GM21786 (cell line): ENCODE measurements at regions not wholly inside any gene's neighbourhood (a gene's known extent, or its start where the extent isn't known, plus 50 kb on each side); places are given as distances from the start of the nearest gene placed in this dataset.
"Not testable (repeated sequence)": the region's sequence is repeated elsewhere in the genome, so short reads cannot be mapped to it uniquely, and the experiment has no call there.

Source experiments
- ATAC-seq: cut with Tn5 transposase; IDR thresholded peaks from one replicate; pipeline ENCODE4 v1.9.1; 2021; ENCODE audit not compliant: unreplicated experiment

DNA sequence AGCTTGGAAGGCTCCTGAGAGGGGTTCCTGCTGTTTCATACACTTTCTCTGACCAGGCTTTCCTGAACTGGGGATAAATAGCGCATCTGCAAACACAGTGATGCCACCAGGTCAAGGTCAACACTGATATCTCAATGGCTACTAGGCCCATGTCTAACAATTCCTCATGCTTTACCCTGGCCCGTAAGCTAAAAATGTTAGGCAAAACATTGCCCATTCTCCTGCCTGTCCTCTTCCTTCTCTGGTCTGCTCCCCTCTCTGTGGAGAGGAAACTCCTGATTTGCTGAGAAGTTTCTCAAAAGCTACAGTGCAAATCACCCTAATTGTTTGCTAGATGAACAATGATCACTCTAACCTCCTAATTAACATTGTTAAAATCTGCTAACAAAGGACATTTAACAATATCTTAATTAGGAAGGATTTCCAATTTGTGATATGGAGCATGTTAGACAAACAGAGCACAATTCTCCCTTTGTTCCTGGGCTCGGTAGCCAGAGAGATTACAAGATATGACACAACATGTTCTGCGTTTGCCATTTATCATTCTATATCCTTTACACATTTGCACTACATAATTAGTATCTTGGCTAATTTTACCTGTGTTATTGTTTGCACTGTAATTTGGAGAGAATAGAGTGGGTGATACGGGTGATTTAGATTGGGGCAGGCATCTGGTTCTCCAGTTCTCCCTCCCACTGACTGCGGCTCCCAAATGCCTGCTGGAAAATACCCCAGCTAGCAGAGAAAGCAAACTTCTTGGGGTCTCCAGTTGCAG, 266.8 kb downstream of the CD83 start:
- no peak for ATAC-seq

DNA sequence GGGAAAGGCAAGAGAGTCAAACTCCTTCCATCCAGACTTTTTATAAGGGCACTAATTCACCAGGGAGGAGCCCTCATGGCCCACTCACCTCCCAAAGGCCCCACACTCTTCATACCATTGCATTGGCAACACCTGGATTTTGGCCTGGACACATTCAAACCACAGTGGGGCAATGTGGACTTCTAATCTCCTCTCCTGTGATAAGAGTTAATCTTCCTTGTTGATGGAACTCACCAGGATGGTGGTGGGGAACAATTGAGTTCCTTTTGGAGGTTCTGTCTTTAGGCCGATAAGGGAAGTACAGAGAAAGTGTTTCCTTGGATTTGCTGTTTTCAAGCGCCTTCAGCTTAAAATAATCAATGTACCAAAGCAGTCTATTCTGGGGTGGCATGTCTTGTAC, 268.7 kb downstream of the CD83 start:
- ATAC-seq = no peak

DNA sequence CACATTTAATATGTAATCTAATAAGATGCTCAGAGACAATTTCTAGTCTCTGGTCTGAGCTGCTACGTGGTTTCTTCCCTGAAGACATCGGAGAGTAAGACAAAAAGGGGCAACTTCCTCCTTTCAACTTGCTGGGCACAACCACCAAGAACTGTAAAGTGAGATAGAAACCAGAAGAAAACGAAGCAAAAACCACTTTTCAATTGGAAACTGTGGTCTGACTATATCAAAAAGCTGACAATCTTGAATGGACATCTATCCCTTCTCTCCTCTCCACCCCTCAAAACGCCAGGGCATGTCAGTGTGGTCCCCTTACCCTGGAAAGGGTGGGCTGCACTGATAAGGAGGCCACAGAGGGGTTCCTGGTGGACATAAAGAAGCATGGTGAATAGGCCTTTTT, 269.1 kb downstream of the CD83 start:
- ATAC-seq = no peak

DNA sequence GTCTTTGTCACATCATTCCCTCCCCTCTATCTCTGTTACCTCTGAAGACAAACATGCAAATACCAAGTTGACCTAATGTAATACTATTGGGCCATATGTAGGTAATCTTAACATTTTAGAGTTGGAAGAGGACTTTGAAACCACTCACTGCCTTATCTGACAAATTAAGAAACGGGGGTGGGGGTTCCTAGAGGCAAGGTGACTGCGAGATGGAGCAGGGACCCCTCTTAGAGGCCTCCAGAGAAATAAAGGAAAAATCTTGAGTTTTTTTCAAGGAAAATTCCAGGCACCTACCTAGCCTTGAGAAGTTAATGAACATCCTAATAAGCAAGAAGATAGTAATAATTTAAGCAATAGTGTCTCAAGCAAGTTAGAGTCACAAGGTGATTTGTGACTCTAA, 270.8 kb downstream of the CD83 start:
- ATAC-seq = no peak

DNA sequence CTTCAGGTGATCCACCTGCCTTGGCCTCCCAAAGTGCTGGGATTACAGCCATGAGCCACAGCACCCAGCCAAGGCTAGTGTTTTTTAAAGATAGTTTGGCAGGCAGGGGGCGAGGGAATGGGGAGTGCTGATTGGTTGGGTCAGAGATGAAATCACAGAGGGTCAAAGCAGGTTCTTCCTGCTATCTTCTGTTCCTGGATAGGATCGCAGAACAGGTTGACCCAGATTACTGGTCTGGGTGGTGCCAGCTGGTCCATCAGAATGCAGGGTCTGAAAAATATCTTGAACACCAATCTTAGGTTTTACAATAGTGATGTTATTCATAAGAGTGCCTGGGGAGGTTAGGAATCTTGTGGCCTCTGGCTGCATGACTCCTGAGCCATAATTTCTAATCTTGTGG, 272.2 kb downstream of the CD83 start:
- not testable (repeated sequence) for ATAC-seq

DNA sequence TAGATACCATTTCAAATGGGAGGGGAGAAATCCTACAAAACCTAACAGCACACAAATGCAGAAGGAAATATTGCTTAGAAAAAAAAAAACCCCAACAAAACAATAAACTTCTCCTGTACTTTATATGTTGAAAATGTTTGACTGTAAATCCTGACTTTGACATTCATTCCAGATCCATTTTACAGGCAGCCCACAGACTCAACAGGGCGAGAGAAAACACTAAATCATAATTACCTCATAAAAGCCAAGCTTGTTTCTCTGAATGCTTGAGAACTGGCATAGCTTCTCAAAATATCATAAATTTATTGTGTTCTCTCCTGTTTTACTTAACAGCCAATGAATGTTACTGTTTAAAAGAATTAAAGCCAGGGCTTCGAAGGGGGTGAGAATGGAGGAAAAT, 273.2 kb downstream of the CD83 start:
- ATAC-seq = no peak

DNA sequence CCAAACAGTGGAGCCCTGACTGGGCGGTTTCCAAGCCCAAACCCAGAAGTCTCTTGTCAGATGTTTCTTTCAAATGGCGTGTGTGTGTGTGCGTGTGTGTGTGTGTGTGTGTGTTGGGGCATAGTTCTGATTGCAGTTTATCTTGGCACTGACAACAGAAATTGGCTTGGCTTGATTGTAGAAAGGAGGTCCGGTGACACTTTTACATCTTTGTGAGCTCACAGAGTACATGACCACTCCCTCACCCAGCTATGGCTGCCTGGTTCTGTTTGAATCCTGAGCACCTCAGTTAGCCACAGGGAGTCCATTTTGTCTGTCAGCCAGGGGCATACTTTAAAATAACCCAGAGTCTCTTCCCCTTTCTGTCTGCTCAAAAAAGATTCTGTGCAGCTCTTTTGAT, 276.3 kb downstream of the CD83 start:
- ATAC-seq = no peak

DNA sequence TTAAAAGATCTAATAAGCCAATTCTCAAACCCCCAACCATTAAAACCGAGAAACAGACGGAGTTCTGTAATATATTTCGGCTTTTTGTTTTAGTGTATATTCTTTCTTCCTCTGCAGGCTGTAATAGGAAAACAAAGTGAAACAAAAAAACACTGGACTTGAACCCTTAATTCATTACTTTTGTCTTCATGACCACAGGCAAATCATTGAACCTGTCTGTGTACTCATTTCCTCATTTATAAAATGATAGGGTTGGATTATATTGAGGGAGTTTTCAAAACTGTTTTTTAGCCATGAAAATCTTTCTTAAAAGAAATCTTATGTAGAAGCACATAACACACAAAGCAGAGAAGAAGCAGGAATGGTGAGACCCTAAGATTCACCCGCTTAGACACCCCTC, 278.8 kb downstream of the CD83 start:
- ATAC-seq = no peak

DNA sequence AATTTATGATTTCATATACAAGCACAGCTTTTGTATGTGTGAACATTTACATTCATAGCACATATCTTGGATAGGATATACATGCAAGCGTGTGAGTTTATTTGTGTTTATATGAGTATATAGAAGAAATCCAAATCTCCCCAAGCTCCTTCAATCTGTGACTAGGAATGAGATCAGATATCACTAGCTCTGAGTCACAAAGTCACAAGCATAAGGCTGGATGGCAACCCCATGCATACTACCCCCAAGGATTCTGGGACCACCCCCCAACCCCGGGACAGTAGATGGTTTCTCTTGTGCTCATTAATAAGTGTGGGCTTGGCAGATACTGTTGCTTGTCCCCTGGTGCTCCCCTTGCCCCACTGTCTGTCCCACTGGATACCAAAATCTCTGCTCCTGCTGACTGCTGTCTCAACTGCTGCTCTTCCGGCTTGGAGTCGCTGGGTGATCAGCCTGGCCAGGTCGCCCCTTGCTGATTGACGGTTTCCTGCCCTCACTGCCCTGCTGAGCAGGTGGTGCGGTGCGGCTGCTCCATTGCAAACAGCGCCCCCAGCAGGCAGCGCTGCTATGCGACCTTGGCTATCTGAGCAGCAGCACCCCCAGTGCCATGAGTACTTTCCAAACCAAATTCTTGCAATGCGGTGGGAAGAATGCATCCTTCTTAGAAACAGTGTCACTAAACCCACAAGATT, 279.4 kb downstream of the CD83 start:
- ATAC-seq = no peak

DNA sequence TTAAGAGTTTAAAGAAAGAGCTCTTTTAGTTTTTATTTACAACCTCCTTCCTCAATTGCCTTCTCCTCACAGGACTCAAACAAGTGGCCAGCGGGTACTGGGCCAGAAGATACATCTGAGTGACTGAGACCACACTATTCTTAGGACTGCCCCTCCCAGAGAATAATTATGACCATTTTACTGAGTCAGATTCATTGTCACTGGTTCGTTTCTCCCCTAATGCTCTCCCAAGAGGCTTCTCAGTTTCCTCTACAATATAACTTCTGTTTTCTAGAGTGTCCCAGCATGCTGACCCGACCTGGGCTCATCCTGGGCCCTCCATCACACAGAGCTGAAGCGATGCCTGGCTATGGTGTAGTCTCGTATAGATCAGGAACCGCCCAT, 279.9 kb downstream of the CD83 start:
- no peak for ATAC-seq

DNA sequence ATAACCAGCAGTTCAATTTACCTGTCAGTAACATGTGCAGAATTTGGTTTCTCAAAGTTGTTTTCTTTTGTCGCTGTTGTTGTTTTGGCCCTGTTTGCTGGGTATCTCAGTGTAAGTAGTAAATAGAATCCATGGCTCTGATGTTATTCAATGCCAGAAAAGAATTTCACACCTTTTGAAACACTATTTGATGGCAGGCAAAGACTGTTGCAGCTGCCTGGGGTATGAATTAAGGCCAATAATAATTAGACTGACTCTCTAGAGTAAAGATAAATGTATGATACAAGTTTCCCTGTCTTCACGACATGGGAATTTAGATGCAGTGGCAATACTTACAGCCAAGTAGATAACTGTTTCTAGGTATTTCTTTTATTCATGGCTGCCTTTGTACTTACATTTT, 281.4 kb downstream of the CD83 start:
- ATAC-seq = no peak

DNA sequence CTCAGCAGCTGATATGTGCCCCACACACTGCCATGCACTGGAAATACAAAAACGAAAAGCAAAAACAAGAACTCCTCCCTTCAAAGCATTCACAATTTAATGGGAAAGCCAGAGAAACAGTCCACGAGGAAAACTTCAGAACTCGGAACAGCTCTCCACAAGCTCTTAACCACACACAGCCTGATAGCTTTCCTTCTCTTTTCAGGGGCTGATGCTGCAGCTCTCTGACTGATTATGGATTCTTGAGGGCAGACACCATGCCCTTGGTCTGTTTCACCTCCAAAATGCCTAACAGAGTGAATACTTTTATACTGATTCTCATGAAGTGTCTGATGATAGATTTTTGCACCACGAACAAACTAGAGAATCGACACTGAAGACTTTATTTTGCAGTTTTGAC, 282.1 kb downstream of the CD83 start:
- ATAC-seq = no peak

DNA sequence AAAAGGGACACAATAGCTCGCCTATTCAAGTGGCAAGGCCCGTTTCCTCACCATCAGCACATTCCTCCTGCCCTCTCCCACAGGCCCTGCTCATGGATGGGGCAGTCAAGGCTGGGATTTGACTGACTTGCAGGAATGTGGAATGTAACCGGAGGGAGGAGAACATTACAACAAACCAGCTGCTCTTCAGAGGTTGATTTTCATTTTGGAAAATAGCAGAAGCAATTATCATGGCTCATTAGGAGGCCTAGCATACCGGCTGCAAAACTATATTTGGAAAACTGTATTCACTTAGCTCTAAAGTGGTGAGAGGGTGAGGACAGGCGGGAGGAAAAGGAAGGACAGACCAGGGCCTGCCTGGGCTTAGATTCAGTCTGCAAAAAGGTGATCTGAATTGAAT, 283.7 kb downstream of the CD83 start:
- no peak for ATAC-seq

DNA sequence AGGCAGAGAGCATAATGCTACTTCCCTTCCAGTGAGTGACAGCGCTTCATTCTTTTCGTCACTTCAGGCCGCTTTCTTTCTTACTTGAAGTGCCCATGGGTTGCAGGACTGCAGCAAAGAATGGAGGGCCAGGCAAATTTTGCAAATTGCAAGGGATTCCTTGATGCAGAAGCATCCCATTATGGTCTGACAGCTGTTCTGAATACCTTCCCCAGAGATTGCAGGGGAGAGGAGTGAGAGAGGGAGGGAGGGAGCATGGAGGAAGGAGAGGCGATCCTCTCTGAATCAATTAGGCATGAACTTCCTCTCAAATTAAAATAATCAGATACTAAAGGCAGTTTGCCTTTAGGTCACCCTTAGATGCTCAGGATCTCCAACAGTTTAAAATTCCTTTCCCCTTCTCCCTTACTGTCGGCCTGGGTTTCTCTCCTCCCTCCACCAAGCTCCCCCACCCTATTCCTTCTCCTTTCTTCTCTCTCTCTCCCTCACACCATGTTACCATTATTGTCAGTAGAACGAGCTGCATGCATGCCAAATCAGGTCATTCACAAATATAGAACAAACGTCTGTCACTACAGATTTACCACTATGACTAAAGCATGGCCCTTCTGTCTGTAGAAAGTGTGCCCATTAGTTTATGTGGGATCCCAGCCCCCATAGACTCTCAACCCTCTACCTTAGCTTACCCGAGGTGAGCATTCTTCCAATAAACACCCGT, 289.2 kb downstream of the CD83 start:
- no peak for ATAC-seq

DNA sequence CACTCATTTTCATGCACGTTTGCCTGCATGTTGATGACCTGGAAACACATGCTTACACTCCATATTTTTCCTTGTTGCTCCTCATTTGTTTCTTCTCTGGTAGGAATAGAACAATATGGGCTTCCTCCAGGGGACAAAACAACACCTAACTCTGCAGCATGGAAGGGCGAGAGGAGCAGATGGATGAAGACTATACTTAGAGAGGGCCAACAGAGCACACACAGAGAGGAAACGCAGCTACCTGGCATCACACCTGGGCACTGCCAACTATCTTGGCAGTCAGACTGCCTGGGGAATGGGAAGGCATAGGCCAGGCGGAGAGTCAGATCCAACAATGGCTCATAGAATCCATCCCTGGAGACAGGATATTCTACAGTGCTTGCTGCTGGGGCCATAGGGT, 290.9 kb downstream of the CD83 start:
- no peak for ATAC-seq

DNA sequence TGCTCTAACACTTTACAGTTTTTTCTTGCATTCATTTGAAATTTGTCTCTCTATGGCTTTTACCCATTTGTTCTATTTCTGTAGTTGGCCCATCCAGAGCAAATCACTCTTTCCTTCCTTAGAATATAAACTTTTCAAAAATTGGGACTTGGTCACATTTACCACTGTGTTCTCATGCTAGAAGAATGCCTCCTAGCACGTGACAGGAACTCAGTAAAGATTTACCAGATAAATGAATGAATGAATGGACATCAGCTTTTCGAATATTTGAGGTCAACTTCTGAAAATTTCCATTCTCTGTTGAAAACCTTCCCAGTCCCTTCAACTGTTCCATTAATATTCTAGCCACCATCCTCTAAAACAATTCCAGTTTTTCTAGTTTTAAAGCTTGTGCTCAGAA, 294.5 kb downstream of the CD83 start:
- no peak for ATAC-seq

DNA sequence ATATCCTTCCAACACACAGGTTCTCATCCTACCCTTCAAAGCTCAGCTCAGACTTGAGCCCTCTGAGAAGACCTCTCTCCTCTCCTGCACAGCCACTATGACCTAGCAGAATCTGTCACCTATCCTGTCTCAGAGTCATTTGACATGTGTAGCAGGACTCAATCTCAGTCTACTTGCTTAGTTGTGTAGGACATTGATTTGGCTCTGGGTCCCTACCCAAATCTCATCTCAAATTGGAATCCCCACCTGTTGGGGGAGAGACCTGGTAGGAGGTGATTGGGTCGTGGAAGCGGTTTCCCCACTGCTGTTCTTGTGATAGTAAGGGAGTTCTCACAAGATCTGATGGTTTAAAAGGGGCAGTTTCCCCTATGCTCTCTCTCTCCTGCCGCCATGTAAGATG, 297.9 kb downstream of the CD83 start:
- no peak for ATAC-seq

DNA sequence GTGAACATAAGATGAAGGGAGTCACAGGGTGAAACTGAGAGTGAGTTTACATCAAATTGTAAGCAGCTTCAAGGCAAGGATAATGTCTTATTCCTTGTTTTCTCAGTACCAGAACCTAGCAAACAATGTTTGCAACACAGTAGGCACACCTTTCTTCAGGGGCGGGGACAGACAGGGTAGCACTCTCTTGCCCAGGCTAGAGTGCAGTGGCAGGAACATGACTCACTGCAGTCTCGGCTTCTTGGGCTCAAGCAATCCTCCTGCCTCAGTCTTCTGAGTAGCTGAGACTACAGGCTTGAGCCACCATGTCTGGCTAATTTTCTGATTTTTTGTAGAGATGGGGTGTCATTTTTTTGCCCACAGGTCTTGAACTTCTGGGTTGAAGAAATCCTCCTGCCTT, 299.8 kb downstream of the CD83 start:
- no peak for ATAC-seq

DNA sequence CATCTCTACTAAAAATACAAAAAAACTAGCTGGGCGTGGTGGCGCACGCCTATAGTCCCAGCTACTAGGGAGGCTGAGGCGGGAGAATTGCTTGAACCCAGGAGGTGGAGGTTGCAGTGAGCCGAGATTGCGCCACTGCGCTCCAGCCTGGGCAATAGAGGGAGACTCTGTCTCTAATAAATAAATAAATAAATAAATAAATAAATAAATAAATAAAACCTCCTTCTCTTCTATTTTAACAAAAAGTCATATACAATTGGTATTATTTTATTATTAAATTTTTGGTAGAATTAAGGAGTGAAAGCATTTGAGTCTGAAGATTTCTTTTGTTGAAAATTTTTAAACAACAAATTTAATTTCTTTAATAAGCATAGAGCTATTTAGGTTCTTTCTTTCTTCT, 301.7 kb downstream of the CD83 start:
- not testable (repeated sequence) for ATAC-seq

DNA sequence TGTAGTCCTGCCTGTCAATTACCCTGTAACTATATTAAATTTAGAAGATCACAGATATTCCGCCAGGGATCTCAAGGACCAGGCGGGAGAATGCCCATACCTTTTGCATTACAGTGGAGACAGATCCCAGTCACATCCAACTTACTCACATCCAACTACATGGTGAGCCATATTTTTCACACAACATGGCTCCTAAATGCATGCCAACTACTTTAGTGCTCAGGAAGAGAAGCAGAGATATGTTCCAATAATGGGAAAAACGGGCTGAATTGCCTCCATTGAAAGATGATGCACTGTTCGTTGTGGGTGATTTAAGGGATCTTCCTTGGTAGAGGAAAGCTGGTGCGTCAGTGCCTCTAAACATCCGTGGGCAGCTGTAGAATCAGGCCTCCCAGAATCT, 304.5 kb downstream of the CD83 start:
- ATAC-seq = no peak

DNA sequence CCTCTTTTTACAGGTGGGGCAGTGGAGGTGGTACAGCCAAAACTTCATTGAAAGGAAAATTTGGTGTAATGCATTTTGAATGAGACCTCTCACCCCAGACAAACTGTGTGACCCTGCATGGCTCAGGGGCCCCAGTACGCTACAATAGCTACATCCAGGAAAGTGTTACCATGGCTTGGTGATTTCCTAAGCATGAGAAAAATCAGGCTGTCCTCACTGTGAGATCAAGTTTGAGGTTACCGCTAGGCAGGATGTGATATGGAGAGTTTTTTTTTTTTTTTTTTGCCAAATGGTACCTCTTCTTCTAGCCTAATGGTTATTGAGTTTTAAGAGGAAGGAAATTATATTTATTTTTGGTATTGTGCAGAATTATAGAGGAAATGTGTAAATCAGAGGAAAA, 305.3 kb downstream of the CD83 start:
- ATAC-seq = no peak

DNA sequence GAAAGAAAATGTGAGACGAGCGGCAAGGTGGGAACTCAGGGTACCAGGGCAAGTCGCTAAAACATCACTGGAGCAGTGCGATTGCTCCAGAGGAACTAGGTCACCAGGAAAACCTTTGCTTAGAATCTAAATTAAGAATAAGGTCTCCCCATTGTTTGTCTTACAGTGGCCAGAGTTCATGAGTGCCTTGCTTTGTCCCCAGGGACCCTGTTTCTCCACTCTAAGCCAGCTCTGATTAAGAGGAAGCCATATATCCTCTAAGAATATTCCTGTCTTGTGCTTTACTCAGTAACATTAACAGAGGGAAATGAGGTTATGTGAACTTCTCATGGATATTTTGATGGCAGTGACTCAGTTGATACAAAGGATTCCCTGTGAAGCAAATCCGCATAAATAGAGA, 305.8 kb downstream of the CD83 start:
- no peak for ATAC-seq
